ENCODE measurements at regions not wholly inside any gene's neighbourhood (a gene's known extent, or its start where the extent isn't known, plus 50 kb on each side); places are given as distances from the start of the nearest gene placed in this dataset.

DNA sequence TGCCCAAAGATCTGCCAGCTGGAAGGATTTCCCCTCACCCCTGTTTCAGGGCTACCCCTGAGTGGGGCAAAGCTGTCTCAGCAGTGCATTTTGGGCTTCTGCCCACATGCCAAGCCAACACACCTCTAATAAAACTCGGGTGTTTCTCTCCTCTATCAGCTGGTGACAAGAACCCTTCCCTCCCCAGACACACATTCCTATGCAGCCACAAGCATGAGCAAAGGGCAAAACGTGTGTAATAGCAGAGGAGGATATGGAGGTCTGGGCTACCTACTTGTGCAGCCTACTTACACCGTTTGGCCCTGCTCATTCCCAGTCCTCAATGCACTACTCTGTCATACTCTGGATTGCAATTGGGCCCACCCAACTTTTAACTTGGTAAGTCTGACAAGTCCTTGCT lies 101.3 kb downstream of the IYD start:
- no peak for TF ChIP-seq TCF12 (IDR thresholded peaks at IDR 0.05; ENCODE audit: low read depth)
- TF ChIP-seq, protein P1, sequence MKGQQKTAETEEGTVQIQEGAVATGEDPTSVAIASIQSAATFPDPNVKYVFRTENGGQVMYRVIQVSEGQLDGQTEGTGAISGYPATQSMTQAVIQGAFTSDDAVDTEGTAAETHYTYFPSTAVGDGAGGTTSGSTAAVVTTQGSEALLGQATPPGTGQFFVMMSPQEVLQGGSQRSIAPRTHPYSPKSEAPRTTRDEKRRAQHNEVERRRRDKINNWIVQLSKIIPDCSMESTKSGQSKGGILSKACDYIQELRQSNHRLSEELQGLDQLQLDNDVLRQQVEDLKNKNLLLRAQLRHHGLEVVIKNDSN (IDR thresholded peaks at IDR 0.05): no peak
- TF ChIP-seq RAD21 (IDR thresholded peaks at IDR 0.05; ENCODE audit: low read depth): no peak
- TF ChIP-seq NFIC (IDR thresholded peaks at IDR 0.05): no peak
- TF ChIP-seq CREB1 (IDR thresholded peaks at IDR 0.05; ENCODE audit: low read depth): no peak
- TF ChIP-seq CEBPB (IDR thresholded peaks at IDR 0.05): no peak
- no peak for TF ChIP-seq YY1 (IDR thresholded peaks at IDR 0.05; ENCODE audit: low read depth)
- TF ChIP-seq FOXM1 (IDR thresholded peaks at IDR 0.05; ENCODE audit: borderline replicate concordance, low read depth): no peak
- no peak for TF ChIP-seq TEAD4 (IDR thresholded peaks at IDR 0.05)
- no peak for TF ChIP-seq EP300 (IDR thresholded peaks at IDR 0.05; ENCODE audit: borderline replicate concordance)
- TF ChIP-seq ZBTB7A (IDR thresholded peaks at IDR 0.05; ENCODE audit: low read depth): no peak
- no peak for TF ChIP-seq TAF1 (IDR thresholded peaks at IDR 0.05; ENCODE audit: low read depth)
- no peak for TF ChIP-seq EGR1 (IDR thresholded peaks at IDR 0.05)
- TF ChIP-seq, protein P2, sequence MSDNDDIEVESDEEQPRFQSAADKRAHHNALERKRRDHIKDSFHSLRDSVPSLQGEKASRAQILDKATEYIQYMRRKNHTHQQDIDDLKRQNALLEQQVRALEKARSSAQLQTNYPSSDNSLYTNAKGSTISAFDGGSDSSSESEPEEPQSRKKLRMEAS (IDR thresholded peaks at IDR 0.05): no peak
- TF ChIP-seq, protein P3, sequence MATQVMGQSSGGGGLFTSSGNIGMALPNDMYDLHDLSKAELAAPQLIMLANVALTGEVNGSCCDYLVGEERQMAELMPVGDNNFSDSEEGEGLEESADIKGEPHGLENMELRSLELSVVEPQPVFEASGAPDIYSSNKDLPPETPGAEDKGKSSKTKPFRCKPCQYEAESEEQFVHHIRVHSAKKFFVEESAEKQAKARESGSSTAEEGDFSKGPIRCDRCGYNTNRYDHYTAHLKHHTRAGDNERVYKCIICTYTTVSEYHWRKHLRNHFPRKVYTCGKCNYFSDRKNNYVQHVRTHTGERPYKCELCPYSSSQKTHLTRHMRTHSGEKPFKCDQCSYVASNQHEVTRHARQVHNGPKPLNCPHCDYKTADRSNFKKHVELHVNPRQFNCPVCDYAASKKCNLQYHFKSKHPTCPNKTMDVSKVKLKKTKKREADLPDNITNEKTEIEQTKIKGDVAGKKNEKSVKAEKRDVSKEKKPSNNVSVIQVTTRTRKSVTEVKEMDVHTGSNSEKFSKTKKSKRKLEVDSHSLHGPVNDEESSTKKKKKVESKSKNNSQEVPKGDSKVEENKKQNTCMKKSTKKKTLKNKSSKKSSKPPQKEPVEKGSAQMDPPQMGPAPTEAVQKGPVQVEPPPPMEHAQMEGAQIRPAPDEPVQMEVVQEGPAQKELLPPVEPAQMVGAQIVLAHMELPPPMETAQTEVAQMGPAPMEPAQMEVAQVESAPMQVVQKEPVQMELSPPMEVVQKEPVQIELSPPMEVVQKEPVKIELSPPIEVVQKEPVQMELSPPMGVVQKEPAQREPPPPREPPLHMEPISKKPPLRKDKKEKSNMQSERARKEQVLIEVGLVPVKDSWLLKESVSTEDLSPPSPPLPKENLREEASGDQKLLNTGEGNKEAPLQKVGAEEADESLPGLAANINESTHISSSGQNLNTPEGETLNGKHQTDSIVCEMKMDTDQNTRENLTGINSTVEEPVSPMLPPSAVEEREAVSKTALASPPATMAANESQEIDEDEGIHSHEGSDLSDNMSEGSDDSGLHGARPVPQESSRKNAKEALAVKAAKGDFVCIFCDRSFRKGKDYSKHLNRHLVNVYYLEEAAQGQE (IDR thresholded peaks at IDR 0.05; ENCODE audit: low read depth): no peak

DNA sequence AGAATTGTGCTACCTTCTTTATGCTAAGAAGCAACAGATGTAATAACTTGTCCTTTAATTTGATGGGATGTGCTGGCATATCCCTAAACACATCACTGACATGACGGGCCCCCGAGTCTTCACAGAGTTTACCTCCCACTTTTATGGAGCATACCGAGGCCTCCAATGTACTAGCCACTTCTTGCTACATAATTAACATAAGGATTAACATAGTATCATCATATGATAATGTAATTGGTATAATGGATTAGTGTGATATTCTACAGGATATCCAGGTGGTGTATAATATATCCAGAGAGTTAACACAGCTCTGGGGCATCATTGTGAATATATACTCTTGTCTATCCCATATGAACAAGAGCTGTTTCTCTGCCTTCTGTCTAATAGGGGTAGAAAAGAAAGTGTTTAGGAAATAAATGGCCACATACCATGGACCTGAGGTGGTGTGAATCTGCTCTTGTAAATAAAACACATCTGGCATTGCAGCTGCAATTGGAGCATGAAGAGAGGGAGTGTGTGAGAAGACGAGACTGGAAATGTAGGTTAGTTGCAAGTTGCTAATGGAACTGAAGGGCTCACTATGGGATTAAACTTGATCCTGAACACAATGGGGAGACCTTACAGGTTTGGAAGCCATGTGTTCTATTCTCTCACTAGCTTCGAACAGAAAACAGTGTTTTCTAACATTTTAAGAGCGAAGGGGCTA lies 102.3 kb downstream of the IYD start:
- TF ChIP-seq EP300 (IDR thresholded peaks at IDR 0.05; ENCODE audit: borderline replicate concordance) (no peak), FOXM1 (IDR thresholded peaks at IDR 0.05; ENCODE audit: borderline replicate concordance, low read depth) (no peak), RAD21 (IDR thresholded peaks at IDR 0.05; ENCODE audit: low read depth) (no peak), NFIC (IDR thresholded peaks at IDR 0.05) (no peak), TAF1 (IDR thresholded peaks at IDR 0.05; ENCODE audit: low read depth) (no peak), TEAD4 (IDR thresholded peaks at IDR 0.05) (no peak), CREB1 (IDR thresholded peaks at IDR 0.05; ENCODE audit: low read depth) (no peak), ZBTB7A (IDR thresholded peaks at IDR 0.05; ENCODE audit: low read depth) (no peak), EGR1 (IDR thresholded peaks at IDR 0.05) (no peak)
- TF ChIP-seq, protein P2 (IDR thresholded peaks at IDR 0.05): no peak
- TF ChIP-seq, protein P3 (IDR thresholded peaks at IDR 0.05; ENCODE audit: low read depth): no peak

DNA sequence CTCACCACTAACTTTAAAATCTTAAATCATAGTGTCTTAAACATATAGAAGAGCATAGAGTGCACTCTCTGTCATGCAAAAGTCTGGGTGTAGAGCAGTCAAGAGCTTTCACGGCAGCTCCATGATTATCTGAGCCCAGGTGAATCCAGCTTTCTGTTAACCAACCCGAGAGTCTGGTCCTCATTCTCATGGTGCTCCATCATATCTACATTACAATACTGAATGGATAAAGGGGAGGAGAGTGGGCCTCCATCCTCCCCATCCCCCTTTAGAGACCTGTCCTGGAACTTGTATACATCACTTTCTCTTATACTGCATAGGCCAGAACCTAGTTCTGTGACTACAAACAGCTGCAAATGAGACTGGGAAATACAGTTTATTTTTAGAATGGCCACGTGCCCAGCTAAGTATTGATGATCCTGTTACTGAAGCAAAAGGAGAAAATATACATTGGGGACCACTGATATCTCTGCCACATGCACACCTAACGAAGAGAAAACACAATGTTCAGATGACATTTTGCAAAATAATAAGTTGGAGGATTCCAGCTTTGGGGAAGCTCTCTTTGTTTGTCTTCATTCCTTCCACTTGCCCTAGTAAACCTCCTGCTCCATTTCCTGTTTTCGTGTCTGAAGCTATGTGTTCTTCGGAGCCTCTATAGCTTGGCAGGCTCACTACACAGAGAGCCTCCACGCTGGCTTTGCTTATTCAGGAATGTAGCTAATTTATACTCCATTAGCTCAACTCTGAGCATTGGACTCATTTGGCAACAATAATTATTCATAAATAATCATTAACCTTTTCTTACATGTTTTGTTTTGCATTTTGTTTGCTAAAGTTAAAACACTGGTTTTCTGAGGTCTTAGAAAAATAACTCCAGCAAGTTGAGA lies 110.1 kb downstream of the IYD start:
- no peak for TF ChIP-seq TEAD4 (IDR thresholded peaks at IDR 0.05)
- no peak for TF ChIP-seq TAF1 (IDR thresholded peaks at IDR 0.05; ENCODE audit: low read depth)
- no peak for TF ChIP-seq TCF12 (IDR thresholded peaks at IDR 0.05; ENCODE audit: low read depth)
- no peak for TF ChIP-seq FOXM1 (IDR thresholded peaks at IDR 0.05; ENCODE audit: borderline replicate concordance, low read depth)
- TF ChIP-seq CREB1 (IDR thresholded peaks at IDR 0.05; ENCODE audit: low read depth): no peak
- TF ChIP-seq EP300 (IDR thresholded peaks at IDR 0.05; ENCODE audit: borderline replicate concordance): no peak
- no peak for TF ChIP-seq RAD21 (IDR thresholded peaks at IDR 0.05; ENCODE audit: low read depth)
- TF ChIP-seq, protein P3 (IDR thresholded peaks at IDR 0.05; ENCODE audit: low read depth): no peak
- no peak for TF ChIP-seq CEBPB (IDR thresholded peaks at IDR 0.05)
- no peak for TF ChIP-seq EGR1 (IDR thresholded peaks at IDR 0.05)
- no peak for TF ChIP-seq YY1 (IDR thresholded peaks at IDR 0.05; ENCODE audit: low read depth)
- TF ChIP-seq, protein P1 (IDR thresholded peaks at IDR 0.05): no peak
- TF ChIP-seq, protein P2 (IDR thresholded peaks at IDR 0.05): no peak
- no peak for TF ChIP-seq ZBTB7A (IDR thresholded peaks at IDR 0.05; ENCODE audit: low read depth)
